H1 (cell line): ENCODE measurements at regions not wholly inside any gene's neighbourhood (a gene's known extent, or its start where the extent isn't known, plus 50 kb on each side); places are given as distances from the start of the nearest gene placed in this dataset.

Experiments
- CTCF ChIA-PET: fragments of 300-600 bp; sonication (Branson Sonifier 250); formaldehyde crosslinking; loops from one replicate; lab custom pipeline; 2021; ENCODE audit not compliant: partially characterized antibody; lab: Charles Lee
- POLR2A ChIA-PET: fragments of 300-600 bp; sonication (Branson Sonifier 250); formaldehyde crosslinking; loops from one replicate; lab custom pipeline; 2021; ENCODE audit warnings: inconsistent platforms; ENCODE audit not compliant: partially characterized antibody; lab: Charles Lee
- DNase-seq, 2 experiments: peaks; one replicate each; pipeline versions ENCODE4 v3.0.0 to v3.0.0-alpha.2; 2010 to 2022; ENCODE audit warnings: low spot score in 2 of 2, low read depth in 1 of 2, mixed read lengths in 1 of 2
- FAIRE-seq: peaks from 2 replicates; lab custom pipeline; 2011; peaks lifted over from hg19 to GRCh38; lab: Jason Lieb, UNC
- H2AFZ ChIP-seq: 2 replicates; pipeline ENCODE4 v1.8.1; 2012; ENCODE audit warnings: low read length, inconsistent platforms
- H2AK5ac ChIP-seq: 2 replicates; pipeline ENCODE4 v1.6.1; 2013; ENCODE audit warnings: low read depth, low read length
- H2BK120ac ChIP-seq: replicated peaks from 2 replicates; pipeline ENCODE3; 2013; ENCODE audit warnings: low read depth, low read length, inconsistent platforms
- H2BK12ac ChIP-seq: 2 replicates; pipeline ENCODE4 v1.6.1; 2013; ENCODE audit warnings: low read depth, low read length
- H2BK15ac ChIP-seq: 2 replicates; pipeline ENCODE4 v1.6.1; 2013; ENCODE audit warnings: low read length
- H2BK20ac ChIP-seq: 2 replicates; pipeline ENCODE4 v1.6.1; 2013; ENCODE audit warnings: low read length
- H2BK5ac ChIP-seq: 2 replicates; pipeline ENCODE4 v1.6.1; 2013; ENCODE audit warnings: low read depth, low read length
- H3K14ac ChIP-seq: 2 replicates; pipeline ENCODE4 v1.6.1; 2013; ENCODE audit warnings: inconsistent platforms; ENCODE audit not compliant: insufficient read length
- H3K18ac ChIP-seq: 2 replicates; pipeline ENCODE4 v1.6.1; 2013; ENCODE audit warnings: low read length; ENCODE audit errors: extremely low read depth
- H3K23ac ChIP-seq: 2 replicates; pipeline ENCODE4 v1.6.1; 2013; ENCODE audit warnings: inconsistent platforms; ENCODE audit not compliant: insufficient read length
- H3K23me2 ChIP-seq: 2 replicates; pipeline ENCODE4 v1.6.1; 2013; ENCODE audit warnings: low read depth, low read length
- H3K27ac ChIP-seq: 2 replicates; pipeline ENCODE4 v1.6.1; 2011; ENCODE audit warnings: low read depth, low read length, inconsistent platforms
- H3K27me3 ChIP-seq, 4 experiments: replicated peaks in 1 of 4; 1 replicate in 1 of 4; 2 replicates in 3 of 4; pipeline versions ENCODE4 v1.6.1 to v1.8.1; 2011 to 2013; ENCODE audit warnings: low read length in 3 of 4, mild to moderate bottlenecking in 3 of 4, inconsistent platforms in 2 of 4, mixed read lengths in 2 of 4, moderate library complexity in 1 of 4; ENCODE audit not compliant: control insufficient read depth in 3 of 4, insufficient read depth in 3 of 4; ENCODE audit errors: extremely low read depth in 1 of 4
- H3K36me3 ChIP-seq, 4 experiments: 2 replicates each; pipeline versions ENCODE4 v1.6.1 to v1.8.1; 2011 to 2013; ENCODE audit warnings: mild to moderate bottlenecking in 4 of 4, low read length in 3 of 4, moderate library complexity in 2 of 4, control low read depth in 1 of 4, inconsistent platforms in 1 of 4; ENCODE audit not compliant: insufficient read depth in 4 of 4, control insufficient read depth in 2 of 4
- H3K4ac ChIP-seq: replicated peaks from 2 replicates; pipeline ENCODE3; 2013; ENCODE audit warnings: low read length, low read depth, mixed read lengths, inconsistent platforms; ENCODE audit not compliant: insufficient read length
- H3K4me1 ChIP-seq, 4 experiments: replicated peaks in 1 of 4; 1 replicate in 1 of 4; 2 replicates in 3 of 4; pipeline versions ENCODE4 v1.6.1 to v1.8.1; 2011 to 2013; ENCODE audit warnings: low read length in 3 of 4, inconsistent platforms in 2 of 4, mixed read lengths in 1 of 4; ENCODE audit not compliant: insufficient read depth in 4 of 4, control insufficient read depth in 3 of 4
- H3K4me2 ChIP-seq, 2 experiments: 2 replicates each; pipeline versions ENCODE4 v1.6.1 to v1.8.1; 2011 to 2013; ENCODE audit warnings: low read depth in 2 of 2, low read length in 2 of 2, control low read depth in 1 of 2, inconsistent platforms in 1 of 2, mild to moderate bottlenecking in 1 of 2; ENCODE audit not compliant: insufficient read depth in 1 of 2
- H3K4me3 ChIP-seq, 4 experiments: fragments of 200-600, 300-600 bp in 1 of 4; sonication (generic), shearing (Covaris generic), sonication (Bioruptor Twin) in 1 of 4; 2 replicates each; pipeline versions ENCODE4 v1.5.1 to v1.8.1; 2011 to 2016; ENCODE audit warnings: low read length in 4 of 4, low read depth in 3 of 4, control low read depth in 2 of 4, inconsistent platforms in 2 of 4, mild to moderate bottlenecking in 2 of 4, mixed read lengths in 1 of 4, moderate library complexity in 1 of 4; ENCODE audit not compliant: insufficient read depth in 2 of 4; ENCODE audit errors: extremely low read depth in 1 of 4
- H3K56ac ChIP-seq: replicated peaks from 2 replicates; pipeline ENCODE3; 2013; ENCODE audit warnings: low read depth, mild to moderate bottlenecking, mixed read lengths, low read length, inconsistent platforms; ENCODE audit not compliant: insufficient read length
- H3K79me1 ChIP-seq: 2 replicates; pipeline ENCODE4 v1.6.1; 2013; ENCODE audit warnings: low read depth, low read length, control low read depth
- H3K79me2 ChIP-seq, 2 experiments: 2 replicates each; pipeline versions ENCODE4 v1.6.1 to v1.8.1; 2012 to 2013; ENCODE audit warnings: low read length in 2 of 2, mild to moderate bottlenecking in 2 of 2, inconsistent platforms in 1 of 2; ENCODE audit not compliant: insufficient read depth in 2 of 2, control insufficient read depth in 1 of 2
- H3K9ac ChIP-seq, 4 experiments: replicated peaks in 1 of 4; 1 replicate in 1 of 4; 2 replicates in 3 of 4; pipeline versions ENCODE4 v1.6.1 to v1.8.1; 2011 to 2013; ENCODE audit warnings: low read depth in 3 of 4, low read length in 3 of 4, control low read depth in 2 of 4, mild to moderate bottlenecking in 2 of 4, moderate library complexity in 2 of 4, inconsistent platforms in 1 of 4; ENCODE audit errors: extremely low read depth in 1 of 4
- H3K9me3 ChIP-seq, 2 experiments: 2 replicates each; pipeline versions ENCODE4 v1.6.1 to v1.8.1; 2012 to 2013; ENCODE audit warnings: mild to moderate bottlenecking in 2 of 2, moderate library complexity in 2 of 2, control low read depth in 1 of 2, inconsistent platforms in 1 of 2, low read depth in 1 of 2, low read length in 1 of 2, mixed read lengths in 1 of 2; ENCODE audit not compliant: insufficient read depth in 2 of 2
- H4K20me1 ChIP-seq, 2 experiments: replicated peaks in 1 of 2; 2 replicates each; pipeline versions ENCODE3 to v1.8.1; 2011 to 2013; ENCODE audit warnings: inconsistent platforms in 2 of 2, low read length in 2 of 2, mild to moderate bottlenecking in 1 of 2; ENCODE audit not compliant: insufficient read depth in 2 of 2, control insufficient read depth in 1 of 2
- H4K5ac ChIP-seq: 2 replicates; pipeline ENCODE4 v1.6.1; 2013; ENCODE audit warnings: low read length, low read depth, mixed read lengths, inconsistent platforms; ENCODE audit not compliant: insufficient read length
- H4K8ac ChIP-seq: 2 replicates; pipeline ENCODE4 v1.8.0; 2013; ENCODE audit warnings: mild to moderate bottlenecking, moderate library complexity, low read length, inconsistent platforms; ENCODE audit not compliant: insufficient read depth; ENCODE audit errors: extremely low read depth
- H4K91ac ChIP-seq: replicated peaks from 2 replicates; pipeline ENCODE3; 2013; ENCODE audit warnings: low read length, mixed read lengths, inconsistent platforms; ENCODE audit not compliant: insufficient read length
- CEBPB ChIP-seq: IDR thresholded peaks from 2 replicates; pipeline ENCODE4 v1.6.1; 2012; ENCODE audit warnings: low read depth, low read length
- CHD1 ChIP-seq: IDR thresholded peaks from 2 replicates; pipeline ENCODE4 v1.6.1; 2012; ENCODE audit warnings: low read depth, low read length, improper control_type of control experiment
- EP300 ChIP-seq, 2 experiments: IDR thresholded peaks; 1 replicate in 1 of 2; 2 replicates in 1 of 2; pipeline ENCODE4 v1.6.1; 2011 to 2012; ENCODE audit warnings: low read depth in 2 of 2, low read length in 2 of 2, mild to moderate bottlenecking in 2 of 2, borderline replicate concordance in 1 of 2, inconsistent platforms in 1 of 2, moderate library complexity in 1 of 2
- HDAC6 ChIP-seq: IDR thresholded peaks from one replicate; pipeline ENCODE4 v1.7.1; 2012; ENCODE audit warnings: low read depth, mild to moderate bottlenecking, inconsistent platforms, low read length, moderate library complexity
- JUND ChIP-seq: IDR thresholded peaks from 2 replicates; pipeline ENCODE4 v1.6.1; 2011; ENCODE audit warnings: mild to moderate bottlenecking, improper control_type of control experiment, low read length
- KDM5A ChIP-seq: fragments of 200-600 bp; IDR thresholded peaks from 2 replicates; pipeline ENCODE4 v1.7.1; 2012; ENCODE audit warnings: mild to moderate bottlenecking, low read length, inconsistent platforms, mixed read lengths
- NRF1 ChIP-seq: IDR thresholded peaks from 2 replicates; pipeline ENCODE4 v1.6.1; 2011; ENCODE audit warnings: mild to moderate bottlenecking, low read depth, low read length, improper control_type of control experiment
- PHF8 ChIP-seq: fragments of 200-600 bp; sonication (generic); conservative IDR thresholded peaks from 2 replicates; pipeline ENCODE4 v1.7.1; 2012; ENCODE audit warnings: low read depth, mild to moderate bottlenecking, inconsistent platforms, low read length, moderate library complexity
- RAD21 ChIP-seq, 2 experiments: IDR thresholded peaks in 1 of 2; conservative IDR thresholded peaks in 1 of 2; 2 replicates each; pipeline ENCODE4 v1.6.1; 2011; ENCODE audit warnings: low read depth in 2 of 2, low read length in 2 of 2, improper control_type of control experiment in 1 of 2, inconsistent platforms in 1 of 2, mild to moderate bottlenecking in 1 of 2, moderate library complexity in 1 of 2
- RBBP5 ChIP-seq: IDR thresholded peaks from 2 replicates; pipeline ENCODE4 v1.7.1; 2012; ENCODE audit warnings: low read depth, mild to moderate bottlenecking, inconsistent platforms, low read length, moderate library complexity, borderline replicate concordance
- SIX5 ChIP-seq: IDR thresholded peaks from 2 replicates; pipeline ENCODE4 v1.6.1; 2011; ENCODE audit warnings: mild to moderate bottlenecking, low read depth, low read length
- TBP ChIP-seq: IDR thresholded peaks from 2 replicates; pipeline ENCODE4 v1.6.1; 2011; ENCODE audit warnings: low read depth, low read length, improper control_type of control experiment
- TEAD4 ChIP-seq: IDR thresholded peaks from 2 replicates; pipeline ENCODE4 v1.6.1; 2012; ENCODE audit warnings: low read depth, low read length, inconsistent platforms, mixed read lengths
- WGBS, 2 experiments: shearing (Covaris generic) in 1 of 2; methylation state at CpG; one replicate each; pipeline versions ENCODE4 v1.1.6 to v1.1.7; 2013 to 2015; ENCODE audit warnings: low lambda C conversion rate in 2 of 2, mixed read lengths in 2 of 2, inconsistent platforms in 1 of 2, low coverage in 1 of 2, missing lambda C conversion rate in 1 of 2; ENCODE audit not compliant: insufficient replicate concordance in 2 of 2, insufficient coverage in 1 of 2, insufficient read length in 1 of 2; ENCODE audit errors: extremely low coverage in 1 of 2, missing lambda C conversion rate in 1 of 2; 5-methylcytosine and 5-hydroxymethylcytosine counted together

DNA sequence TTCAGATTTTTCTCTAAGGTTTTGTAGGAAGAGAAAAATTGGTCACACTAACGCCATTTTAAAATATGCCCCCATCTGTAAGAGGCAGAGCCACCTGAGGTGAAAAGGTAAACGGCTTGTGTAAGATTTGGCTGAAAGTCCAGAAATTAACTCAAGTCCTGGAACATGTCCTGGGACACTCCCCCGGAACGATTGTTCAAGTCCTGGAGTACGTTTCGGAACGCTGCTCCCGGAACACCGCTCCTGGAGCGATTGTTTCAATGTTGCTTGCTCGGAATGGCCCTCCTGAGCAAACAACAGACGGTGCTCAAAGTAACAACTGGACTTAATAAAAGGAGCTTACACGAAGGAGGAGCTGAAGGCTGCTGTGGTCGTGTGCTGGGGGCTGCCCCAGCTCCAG, 796.5 kb upstream of the SLIT2 start:
- H3K27me3 ChIP-seq: no peaks in the 10 kb centered on the region
- no peak overlapping the region for H2BK15ac ChIP-seq
- H3K79me2 ChIP-seq: no peaks in the 10 kb centered on the region
- no peak overlapping the region for H2BK120ac ChIP-seq
- no peak overlapping the region for H4K8ac ChIP-seq
- no peak overlapping the region for H3K4ac ChIP-seq
- H3K4me2 ChIP-seq: no peak overlapping the region
- H2BK12ac ChIP-seq: no peak overlapping the region
- no peaks in the 10 kb centered on the region for H3K79me1 ChIP-seq
- CTCF ChIA-PET: interaction anchor here (0.6 to 1.4 kb wide), 2 partner anchors 10 to 604 kb away, joined by 3 to 4 read pairs; no protein-coding TSS in a partner anchor
- no peak overlapping the region for H4K5ac ChIP-seq
- H3K9ac ChIP-seq: no peak overlapping the region
- no peak overlapping the region for H3K4me3 ChIP-seq
- no peak overlapping the region for H3K18ac ChIP-seq
- no peak overlapping the region for H3K23ac ChIP-seq
- no peak overlapping the region for H2BK20ac ChIP-seq
- no peak for TF ChIP-seq HDAC6
- no peak for TF ChIP-seq RBBP5
- no peak for TF ChIP-seq TEAD4
- TF ChIP-seq RAD21 (IDR thresholded peaks at IDR 0.05 in 1 of 2, conservative IDR thresholded peaks at IDR 0.05 in 1 of 2; ENCODE audit: low read depth in 2 of 2, low read length in 2 of 2): no peak
- no peak for TF ChIP-seq SIX5
- no peak for TF ChIP-seq NRF1
- no peak for TF ChIP-seq PHF8
- no peak for TF ChIP-seq EP300 (IDR thresholded peaks at IDR 0.05; ENCODE audit: borderline replicate concordance in 1 of 2, low read depth in 2 of 2, low read length in 2 of 2)
- TF ChIP-seq CHD1: no peak
- no peak for TF ChIP-seq TBP
- no peak for TF ChIP-seq KDM5A
- TF ChIP-seq CEBPB: no peak
- TF ChIP-seq JUND: no peak
- no peak overlapping the region for H3K14ac ChIP-seq
- H3K56ac ChIP-seq: no peak overlapping the region
- POLR2A ChIA-PET: no interaction called here
- no peaks in the 10 kb centered on the region for H3K4me1 ChIP-seq
- H4K20me1 ChIP-seq: no peaks in the 10 kb centered on the region
- DNase-seq (no peak), FAIRE-seq (no peak)
- 0 out of 4 replicates have a peak, but pooled peaks cover 0 to 4% of the 10 kb centered on the region in 2 experiments for H3K9me3 ChIP-seq
- H3K36me3 ChIP-seq: no peaks in the 10 kb centered on the region
- H2AK5ac ChIP-seq: no peak overlapping the region
- no peaks in the 10 kb centered on the region for H3K23me2 ChIP-seq
- no peak overlapping the region for H3K27ac ChIP-seq
- WGBS, 2 experiments: 92% methylated on average over 14 of the region's 14 CpGs; no CpG with 5 or more reads in 1 of the 2 experiments
- no peak overlapping the region for H2BK5ac ChIP-seq
- no peak overlapping the region for H4K91ac ChIP-seq
- H2AFZ ChIP-seq: no peak overlapping the region
